ENCODE measurements at regions not wholly inside any gene's neighbourhood (a gene's known extent, or its start where the extent isn't known, plus 50 kb on each side); places are given as distances from the start of the nearest gene placed in this dataset.

- TF ChIP-seq CTCF (conservative IDR thresholded peaks at IDR 0.05 in 1 of 2, IDR thresholded peaks at IDR 0.05 in 1 of 2; ENCODE audit: low read depth in 1 of 2, low read length in 2 of 2), result no peak
- no peak for TF ChIP-seq EZH2 (IDR thresholded peaks at IDR 0.05; ENCODE audit: low read length, missing control alignments)
These were observed 123.2 kb upstream of the MAP1LC3B2 start for GRCh38 chr12:116435984-116436383.

Measured in fibroblast of lung (primary cell).